Left ventricle myocardium superior (tissue), 1 donor: ENCODE measurements at regions not wholly inside any gene's neighbourhood (a gene's known extent, or its start where the extent isn't known, plus 50 kb on each side); places are given as distances from the start of the nearest gene placed in this dataset.
"Not testable (repeated sequence)": the region's sequence is repeated elsewhere in the genome, so short reads cannot be mapped to it uniquely, and the experiment has no call there.

Experiments used
- ATAC-seq: fragments of 200-7000 bp; cut with Tn5 transposase; one replicate; pipeline ENCODE4 v1.9.1; 2020; ENCODE audit warnings: mild to moderate bottlenecking, moderate library complexity
- DNase-seq: peaks from one replicate; pipeline ENCODE4 v3.0.0-alpha.2; 2020
- intact Hi-C: fragments of 100-400 bp; cut with micrococcal nuclease; formaldehyde crosslinking; loops from one replicate; pipeline ENCODE4 v1.11.0; 2022
- donor health status: DM: no; HTN: yes; CAD: no; lungs with severe emphysema.

GRCh38 chr9:30058463-30058862 lies 2326.0 kb upstream of the ACO1 start:
- DNase-seq (no peak), ATAC-seq (no peak)
- intact Hi-C loops: no loop called here

GRCh38 chr9:30060976-30061375 lies 2323.5 kb upstream of the ACO1 start:
- no peak for ATAC-seq
- intact Hi-C loops: no loop called here
- no peak for DNase-seq

- intact Hi-C loops: no loop called here
Measured at GRCh38 chr9:30065888-30066287, 2318.6 kb upstream of the ACO1 start.

GRCh38 chr9:30069236-30069635 lies 2315.2 kb upstream of the ACO1 start:
- ATAC-seq, DNase-seq, intact Hi-C loops: not testable (repeated sequence)

More at GRCh38 chr9:30065888-30066287, 2318.6 kb upstream of the ACO1 start:
- no peak for DNase-seq
- no peak for ATAC-seq

- DNase-seq (no peak), ATAC-seq (no peak)
- intact Hi-C loops: no loop called here
Measured at GRCh38 chr9:30075022-30075421, 2309.4 kb upstream of the ACO1 start.

- no peak for ATAC-seq
- intact Hi-C loops: no loop called here
Measured at GRCh38 chr9:30075451-30076199, 2308.8 kb upstream of the ACO1 start.

GRCh38 chr9:30078195-30078594 lies 2306.2 kb upstream of the ACO1 start:
- ATAC-seq (no peak), DNase-seq (no peak)
- intact Hi-C loops: no loop called here

More at GRCh38 chr9:30075451-30076199, 2308.8 kb upstream of the ACO1 start:
- DNase-seq: no peak

GRCh38 chr9:30089428-30089827 lies 2295.0 kb upstream of the ACO1 start:
- ATAC-seq (no peak), DNase-seq (no peak)
- intact Hi-C loops: no loop called here

- intact Hi-C loops: no loop called here
- ATAC-seq (no peak), DNase-seq (no peak)
Measured at GRCh38 chr9:30103647-30104394, 2280.6 kb upstream of the ACO1 start.

GRCh38 chr9:30107134-30107533 lies 2277.3 kb upstream of the ACO1 start:
- DNase-seq, intact Hi-C loops, ATAC-seq: not testable (repeated sequence)

- DNase-seq (no peak), ATAC-seq (no peak)
- intact Hi-C loops: no loop called here
Measured at GRCh38 chr9:30116673-30117217, 2267.7 kb upstream of the ACO1 start.

- intact Hi-C loops: no loop called here
- ATAC-seq: no peak
- DNase-seq: no peak
Measured at GRCh38 chr9:30120666-30121065, 2263.8 kb upstream of the ACO1 start.

- intact Hi-C loops: no loop called here
- DNase-seq (no peak), ATAC-seq (no peak)
Measured at GRCh38 chr9:30121611-30122010, 2262.8 kb upstream of the ACO1 start.

- ATAC-seq (no peak), DNase-seq (no peak)
- intact Hi-C loops: no loop called here
Measured at GRCh38 chr9:30125881-30126280, 2258.6 kb upstream of the ACO1 start.

- ATAC-seq: no peak
- intact Hi-C loops: no loop called here
Measured at GRCh38 chr9:30127371-30127770, 2257.1 kb upstream of the ACO1 start.

GRCh38 chr9:30140407-30140806 lies 2244.0 kb upstream of the ACO1 start:
- DNase-seq: no peak
- intact Hi-C loops: no loop called here

More at GRCh38 chr9:30127371-30127770, 2257.1 kb upstream of the ACO1 start:
- no peak for DNase-seq

GRCh38 chr9:30160570-30160969 lies 2223.9 kb upstream of the ACO1 start:
- DNase-seq: no peak
- no peak for ATAC-seq
- intact Hi-C loops: no loop called here

More at GRCh38 chr9:30140407-30140806, 2244.0 kb upstream of the ACO1 start:
- ATAC-seq: no peak

GRCh38 chr9:30172206-30172605 lies 2212.2 kb upstream of the ACO1 start:
- intact Hi-C loops: no loop called here
- DNase-seq (no peak), ATAC-seq (no peak)

- ATAC-seq (no peak), DNase-seq (no peak)
- intact Hi-C loops: no loop called here
Measured at GRCh38 chr9:30178610-30179009, 2205.8 kb upstream of the ACO1 start.

GRCh38 chr9:30193421-30193820 lies 2191.0 kb upstream of the ACO1 start:
- intact Hi-C loops: no loop called here
- DNase-seq (no peak), ATAC-seq (no peak)
